Retinal pigment epithelial cell (primary cell): ENCODE measurements at regions not wholly inside any gene's neighbourhood (a gene's known extent, or its start where the extent isn't known, plus 50 kb on each side); places are given as distances from the start of the nearest gene placed in this dataset.

Experiments
- DNase-seq: peaks from one replicate; pipeline ENCODE4 v3.0.0-alpha.2; 2010; ENCODE audit warnings: low read depth
- H3K4me3 ChIP-seq: 2 replicates; pipeline ENCODE4 v1.5.1; 2011; ENCODE audit warnings: mild to moderate bottlenecking, low read length, control low read depth, moderate library complexity
- CTCF ChIP-seq: conservative IDR thresholded peaks from 2 replicates; pipeline ENCODE4 v1.5.1; 2011; ENCODE audit warnings: low read depth, low read length, control low read depth, inconsistent platforms

- H3K4me3 ChIP-seq: no peak overlapping the region
- DNase-seq: no peak
- TF ChIP-seq CTCF: no peak
These were observed 260.5 kb upstream of the SLC39A10 start for GRCh38 chr2:195396479-195396878.

GRCh38 chr2:195395362-195395761 lies 261.7 kb upstream of the SLC39A10 start:
- H3K4me3 ChIP-seq: no peak overlapping the region
- no peak for DNase-seq
- no peak for TF ChIP-seq CTCF

- H3K4me3 ChIP-seq: no peak overlapping the region
- no peak for DNase-seq
- no peak for TF ChIP-seq CTCF
These were observed 264.3 kb upstream of the SLC39A10 start for GRCh38 chr2:195392446-195393336.

GRCh38 chr2:195390686-195391321 lies 266.2 kb upstream of the SLC39A10 start:
- no peak overlapping the region for H3K4me3 ChIP-seq
- TF ChIP-seq CTCF: no peak
- no peak for DNase-seq

GRCh38 chr2:195388028-195388427 lies 269.0 kb upstream of the SLC39A10 start:
- H3K4me3 ChIP-seq: no peak overlapping the region
- TF ChIP-seq CTCF: no peak
- no peak for DNase-seq

GRCh38 chr2:195382186-195382585 lies 274.8 kb upstream of the SLC39A10 start:
- no peak overlapping the region for H3K4me3 ChIP-seq
- no peak for DNase-seq
- no peak for TF ChIP-seq CTCF
